ENCODE measurements at regions not wholly inside any gene's neighbourhood (a gene's known extent, or its start where the extent isn't known, plus 50 kb on each side); places are given as distances from the start of the nearest gene placed in this dataset.

DNA sequence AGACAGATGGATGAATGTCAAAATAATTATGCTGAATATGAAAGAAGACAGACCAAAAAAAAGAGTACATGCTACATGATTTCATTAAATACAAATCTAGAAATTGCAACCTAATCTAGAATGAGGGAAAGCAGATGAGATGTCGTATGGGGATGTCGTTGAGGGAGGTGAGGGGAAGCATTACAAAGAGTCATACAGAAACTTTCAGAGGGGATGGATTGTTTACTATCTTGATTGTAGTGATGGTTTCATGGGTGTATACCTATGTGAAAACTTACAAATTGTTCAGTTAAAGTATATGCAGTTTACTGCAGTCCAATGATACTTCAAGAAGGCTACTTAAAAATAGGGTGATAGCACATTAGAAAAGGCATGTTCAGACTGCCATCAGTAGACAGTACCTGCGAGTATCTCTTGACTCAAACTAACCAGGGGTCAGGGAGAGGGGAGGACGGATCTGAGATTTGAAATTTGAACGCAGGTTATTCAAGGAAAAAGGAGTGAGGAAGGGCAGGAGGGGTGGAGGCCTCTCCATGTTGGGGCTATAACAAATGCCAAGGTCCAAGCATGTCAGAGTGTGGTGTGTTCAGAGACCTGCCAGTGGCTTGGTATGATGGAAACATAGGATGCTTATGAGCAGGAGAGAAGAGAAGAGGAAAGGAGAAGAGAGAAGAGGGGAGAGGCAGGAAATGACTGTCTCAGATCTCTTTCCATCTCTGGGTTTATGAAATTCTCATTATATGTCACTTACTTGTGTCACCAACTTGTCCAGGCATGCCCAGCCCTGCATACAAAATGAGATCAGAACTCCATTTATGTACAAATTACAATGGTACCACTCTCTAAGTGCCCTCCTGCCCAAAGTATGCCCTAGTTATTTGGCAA is 257.3 kb upstream of the CXCR4 start:
- TF ChIP-seq CTCF (IDR thresholded peaks at IDR 0.05; ENCODE audit: poor library complexity, severe bottlenecking) (no peak), MXI1 (conservative IDR thresholded peaks at IDR 0.05; ENCODE audit: poor library complexity, severe bottlenecking) (no peak), REST (IDR thresholded peaks at IDR 0.05; ENCODE audit: borderline replicate concordance) (no peak), EP300 (conservative IDR thresholded peaks at IDR 0.05; ENCODE audit: poor library complexity, severe bottlenecking) (no peak), POLR2AphosphoS5 (IDR thresholded peaks at IDR 0.05) (no peak), EZH2 (IDR thresholded peaks at IDR 0.05; ENCODE audit: borderline replicate concordance, insufficient read depth, low read length, poor library complexity, severe bottlenecking) (no peak), RAD21 (conservative IDR thresholded peaks at IDR 0.05) (no peak), TAF1 (IDR thresholded peaks at IDR 0.05; ENCODE audit: low read depth) (no peak), SMC3 (conservative IDR thresholded peaks at IDR 0.05; ENCODE audit: poor library complexity) (no peak)

All from neural cell (in vitro differentiated cells).